K562 (cell line): ENCODE measurements at regions not wholly inside any gene's neighbourhood (a gene's known extent, or its start where the extent isn't known, plus 50 kb on each side); places are given as distances from the start of the nearest gene placed in this dataset.

Experiments used
- ATAC-seq: fragments of 200-7000 bp; cut with Tn5 transposase; 3 replicates; pipeline ENCODE4 v1.9.1; 2020; ENCODE audit warnings: moderate library complexity
- BruUV-seq: library from RNA; stranded (reverse); fragments of 400-500 nt; replicated peaks from 2 replicates; lab custom pipeline; 2021; lab: Mats Ljungman, UMichigan
- CTCF ChIA-PET: fragments of 300-600 bp; formaldehyde crosslinking; extraction: SDS; loops from one replicate; lab custom pipeline; 2021; ENCODE audit warnings: low intra/inter-chr PET ratio; lab: Yijun Ruan, JAX
- POLR2A ChIA-PET: fragments of 300-600, 350-650 bp; sonication (Branson Sonifier 250); formaldehyde crosslinking; extraction: SDS; loops from one replicate; lab custom pipeline; 2021; ENCODE audit warnings: antibody characterized with exemption, inconsistent platforms; lab: Yijun Ruan, JAX
- DNase-seq, 4 experiments: peaks; one replicate each; pipeline versions ENCODE4 v3.0.0 to v3.0.0-alpha.2; 2011 to 2018; ENCODE audit warnings: low spot score in 3 of 4, mixed read lengths in 3 of 4; ENCODE audit errors: extremely low read depth in 1 of 4
- FAIRE-seq: peaks from 2 replicates; lab custom pipeline; 2011; peaks lifted over from hg19 to GRCh38; lab: Jason Lieb, UNC
- H2AFZ ChIP-seq: 2 replicates; pipeline ENCODE4 v1.6.0; 2011; ENCODE audit warnings: low read depth, low read length, control low read depth, inconsistent platforms
- H3K27ac ChIP-seq: fragments of 200-600 bp; 3 replicates; pipeline ENCODE4 v1.8.0; 2011; ENCODE audit warnings: low read depth, mild to moderate bottlenecking, control low read depth, inconsistent platforms, low read length, moderate library complexity, mixed read lengths; ENCODE audit errors: extremely low read depth
- H3K27me3 ChIP-seq, 2 experiments: fragments of 300-600 bp in 1 of 2; 2 replicates in 1 of 2; 3 replicates in 1 of 2; pipeline versions ENCODE4 v1.6.0 to v1.8.0; 2011; ENCODE audit warnings: inconsistent platforms in 2 of 2, low read length in 2 of 2, mild to moderate bottlenecking in 1 of 2, mixed read lengths in 1 of 2, moderate library complexity in 1 of 2; ENCODE audit not compliant: control insufficient read depth in 2 of 2, insufficient read depth in 2 of 2
- H3K36me3 ChIP-seq: fragments of 300-600 bp; 3 replicates; pipeline ENCODE4 v1.8.0; 2011; ENCODE audit warnings: mild to moderate bottlenecking, low read length, inconsistent platforms; ENCODE audit not compliant: control insufficient read depth, insufficient read depth
- H3K4me1 ChIP-seq, 2 experiments: fragments of 200-600 bp in 1 of 2; replicated peaks in 1 of 2; 2 replicates in 1 of 2; 3 replicates in 1 of 2; pipeline versions ENCODE4 v1.5.1 to v1.8.0; 2011; ENCODE audit warnings: inconsistent platforms in 2 of 2, low read length in 2 of 2, mild to moderate bottlenecking in 1 of 2, mixed read lengths in 1 of 2, moderate library complexity in 1 of 2; ENCODE audit not compliant: control insufficient read depth in 2 of 2, insufficient read depth in 2 of 2
- H3K4me2 ChIP-seq: 2 replicates; pipeline ENCODE4 v1.6.1; 2011; ENCODE audit warnings: low read length, control low read depth, inconsistent platforms, mixed read lengths; ENCODE audit not compliant: insufficient read depth
- H3K4me3 ChIP-seq: fragments of 200-600 bp; sonication (generic), shearing (Covaris generic); 2 replicates; pipeline ENCODE4 v1.5.1; 2016; ENCODE audit warnings: control low read depth, inconsistent platforms
- H3K79me2 ChIP-seq: fragments of 200-600 bp; 3 replicates; pipeline ENCODE4 v1.8.0; 2011; ENCODE audit warnings: low read length, inconsistent platforms; ENCODE audit not compliant: control insufficient read depth, insufficient read depth
- H3K9ac ChIP-seq, 2 experiments: 2 replicates each; pipeline versions ENCODE4 v1.6.0 to v1.6.1; 2011; ENCODE audit warnings: low read depth in 2 of 2, low read length in 2 of 2, control low read depth in 1 of 2, inconsistent platforms in 1 of 2, mild to moderate bottlenecking in 1 of 2, mixed read lengths in 1 of 2; ENCODE audit not compliant: insufficient read depth in 1 of 2
- H3K9me1 ChIP-seq: one replicate; pipeline ENCODE4 v1.6.0; 2011; ENCODE audit warnings: inconsistent platforms, mild to moderate bottlenecking, low read length, moderate library complexity; ENCODE audit not compliant: control insufficient read depth, insufficient read depth
- H3K9me3 ChIP-seq: replicated peaks from 2 replicates; pipeline ENCODE4 v1.5.1; 2011; ENCODE audit warnings: low read depth, low read length, inconsistent platforms; ENCODE audit not compliant: control insufficient read depth, insufficient read depth
- H4K20me1 ChIP-seq: replicated peaks from 2 replicates; pipeline ENCODE4 v1.6.1; 2011; ENCODE audit warnings: low read length, inconsistent platforms, mixed read lengths; ENCODE audit not compliant: control insufficient read depth, insufficient read depth
- CXXC5 ChIP-seq: fragments of 250-450 bp; sonication (Bioruptor Pico); IDR thresholded peaks from 2 replicates; pipeline ENCODE4 v1.8.0; 2022; ENCODE audit warnings: inconsistent platforms, mild to moderate bottlenecking, moderate library complexity
- MITF ChIP-seq: IDR thresholded peaks from 2 replicates; pipeline ENCODE4 v1.6.1; 2014; ENCODE audit warnings: antibody characterized with exemption
- PURB ChIP-seq: sonication (generic); formaldehyde crosslinking; IDR thresholded peaks from 2 replicates; pipeline ENCODE4 v1.9.0; 2021; ENCODE audit warnings: low read depth, mild to moderate bottlenecking, missing genetic modification reagents
- ZBTB5 ChIP-seq: fragments of 450-650 bp; IDR thresholded peaks from 2 replicates; pipeline ENCODE4 v1.6.1; 2017; ENCODE audit warnings: antibody characterized with exemption
- ZNF76 ChIP-seq: fragments of 250-450 bp; sonication (Bioruptor Pico); IDR thresholded peaks from 2 replicates; pipeline ENCODE4 v1.4.0; 2020; ENCODE audit warnings: mild to moderate bottlenecking, moderate library complexity, borderline replicate concordance
- WGBS: fragments of 100-300 bp; shearing (Covaris generic); methylation state at CpG from one replicate; pipeline ENCODE4 v1.1.6; 2016; ENCODE audit warnings: low coverage, mixed read lengths; ENCODE audit not compliant: insufficient coverage; ENCODE audit errors: missing lambda C conversion rate; 5-methylcytosine and 5-hydroxymethylcytosine counted together
- in situ Hi-C: fragments of 300-500 bp; cut with MboI; formaldehyde crosslinking; loops from 4 replicates; pipeline ENCODE4 v1.15.0; 2018; ENCODE audit warnings: inconsistent platforms, mixed read lengths
- intact Hi-C: fragments of 100-400 bp; cut with micrococcal nuclease; formaldehyde crosslinking; loops from 2 replicates; pipeline ENCODE4 v1.14.2; 2022
- TF ChIP-seq, protein P1 (sequence below): sonication (generic); formaldehyde crosslinking; IDR thresholded peaks from 2 replicates; pipeline ENCODE4 v1.8.1; 2023; ENCODE audit warnings: mild to moderate bottlenecking, missing genetic modification reagents
- TF ChIP-seq, protein P2 (sequence below): fragments of 450-650 bp; IDR thresholded peaks from 2 replicates; pipeline ENCODE4 v1.7.1; 2018; ENCODE audit warnings: mild to moderate bottlenecking, low read depth; ENCODE audit not compliant: partially characterized antibody

GRCh38 chr6:12648171-12648570, 68.4 kb upstream of the PHACTR1 start:
- H3K27ac ChIP-seq, result no peak overlapping the region
- ChIA-PET POLR2A (no interaction called here), CTCF (no interaction called here)
- H3K9me1 ChIP-seq, result no peaks in the 10 kb centered on the region
- no TSS peak for BruUV-seq
- H3K4me2 ChIP-seq, result no peak overlapping the region
- no peak for FAIRE-seq
- H4K20me1 ChIP-seq, result no peaks in the 10 kb centered on the region
- H3K4me3 ChIP-seq, result no peak overlapping the region
- in situ Hi-C loops (no loop called here), intact Hi-C loops (no loop called here)
- no peak overlapping the region for H2AFZ ChIP-seq
- no peak for ATAC-seq
- no peaks in the 10 kb centered on the region for H3K79me2 ChIP-seq
- no peaks in the 10 kb centered on the region for H3K4me1 ChIP-seq
- DNase-seq, result no peak
- H3K27me3 ChIP-seq, result no peaks in the 10 kb centered on the region
- no peaks in the 10 kb centered on the region for H3K9me3 ChIP-seq
- 1% methylated on average over 4 of the region's 4 CpGs for WGBS
- no peaks in the 10 kb centered on the region for H3K36me3 ChIP-seq
- H3K9ac ChIP-seq, result no peak overlapping the region
- TF ChIP-seq ZBTB5 (no peak), ZNF76 (CRISPR knock-in tag) (no peak), CXXC5 (CRISPR knock-in tag) (no peak)

GRCh38 chr6:12649325-12649724, 67.2 kb upstream of the PHACTR1 start:
- Histone ChIP-seq H4K20me1 (no peaks in the 10 kb centered on the region), H3K79me2 (no peaks in the 10 kb centered on the region), H3K4me1 (no peaks in the 10 kb centered on the region), H3K27me3 (no peaks in the 10 kb centered on the region), H3K4me3 (no peak overlapping the region), H3K36me3 (no peaks in the 10 kb centered on the region), H3K9me3 (no peaks in the 10 kb centered on the region), H3K27ac (no peak overlapping the region), H2AFZ (no peak overlapping the region), H3K4me2 (no peak overlapping the region), H3K9me1 (no peaks in the 10 kb centered on the region), H3K9ac (no peak overlapping the region)
- DNase-seq (no peak), ATAC-seq (no peak), FAIRE-seq (no peak)
- in situ Hi-C loops (no loop called here), intact Hi-C loops (no loop called here)
- BruUV-seq, result no TSS peak
- ChIA-PET POLR2A (no interaction called here), CTCF (no interaction called here)
- WGBS, result 0% methylated on average over 1 of the region's 1 CpG
- no peak for TF ChIP-seq PURB (CRISPR knock-in tag)
- TF ChIP-seq, protein P1, sequence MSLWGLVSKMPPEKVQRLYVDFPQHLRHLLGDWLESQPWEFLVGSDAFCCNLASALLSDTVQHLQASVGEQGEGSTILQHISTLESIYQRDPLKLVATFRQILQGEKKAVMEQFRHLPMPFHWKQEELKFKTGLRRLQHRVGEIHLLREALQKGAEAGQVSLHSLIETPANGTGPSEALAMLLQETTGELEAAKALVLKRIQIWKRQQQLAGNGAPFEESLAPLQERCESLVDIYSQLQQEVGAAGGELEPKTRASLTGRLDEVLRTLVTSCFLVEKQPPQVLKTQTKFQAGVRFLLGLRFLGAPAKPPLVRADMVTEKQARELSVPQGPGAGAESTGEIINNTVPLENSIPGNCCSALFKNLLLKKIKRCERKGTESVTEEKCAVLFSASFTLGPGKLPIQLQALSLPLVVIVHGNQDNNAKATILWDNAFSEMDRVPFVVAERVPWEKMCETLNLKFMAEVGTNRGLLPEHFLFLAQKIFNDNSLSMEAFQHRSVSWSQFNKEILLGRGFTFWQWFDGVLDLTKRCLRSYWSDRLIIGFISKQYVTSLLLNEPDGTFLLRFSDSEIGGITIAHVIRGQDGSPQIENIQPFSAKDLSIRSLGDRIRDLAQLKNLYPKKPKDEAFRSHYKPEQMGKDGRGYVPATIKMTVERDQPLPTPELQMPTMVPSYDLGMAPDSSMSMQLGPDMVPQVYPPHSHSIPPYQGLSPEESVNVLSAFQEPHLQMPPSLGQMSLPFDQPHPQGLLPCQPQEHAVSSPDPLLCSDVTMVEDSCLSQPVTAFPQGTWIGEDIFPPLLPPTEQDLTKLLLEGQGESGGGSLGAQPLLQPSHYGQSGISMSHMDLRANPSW (CRISPR knock-in tag), result no peak
- TF ChIP-seq, protein P2, sequence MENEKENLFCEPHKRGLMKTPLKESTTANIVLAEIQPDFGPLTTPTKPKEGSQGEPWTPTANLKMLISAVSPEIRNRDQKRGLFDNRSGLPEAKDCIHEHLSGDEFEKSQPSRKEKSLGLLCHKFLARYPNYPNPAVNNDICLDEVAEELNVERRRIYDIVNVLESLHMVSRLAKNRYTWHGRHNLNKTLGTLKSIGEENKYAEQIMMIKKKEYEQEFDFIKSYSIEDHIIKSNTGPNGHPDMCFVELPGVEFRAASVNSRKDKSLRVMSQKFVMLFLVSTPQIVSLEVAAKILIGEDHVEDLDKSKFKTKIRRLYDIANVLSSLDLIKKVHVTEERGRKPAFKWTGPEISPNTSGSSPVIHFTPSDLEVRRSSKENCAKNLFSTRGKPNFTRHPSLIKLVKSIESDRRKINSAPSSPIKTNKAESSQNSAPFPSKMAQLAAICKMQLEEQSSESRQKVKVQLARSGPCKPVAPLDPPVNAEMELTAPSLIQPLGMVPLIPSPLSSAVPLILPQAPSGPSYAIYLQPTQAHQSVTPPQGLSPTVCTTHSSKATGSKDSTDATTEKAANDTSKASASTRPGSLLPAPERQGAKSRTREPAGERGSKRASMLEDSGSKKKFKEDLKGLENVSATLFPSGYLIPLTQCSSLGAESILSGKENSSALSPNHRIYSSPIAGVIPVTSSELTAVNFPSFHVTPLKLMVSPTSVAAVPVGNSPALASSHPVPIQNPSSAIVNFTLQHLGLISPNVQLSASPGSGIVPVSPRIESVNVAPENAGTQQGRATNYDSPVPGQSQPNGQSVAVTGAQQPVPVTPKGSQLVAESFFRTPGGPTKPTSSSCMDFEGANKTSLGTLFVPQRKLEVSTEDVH, result no peak
- TF ChIP-seq MITF, result no peak
